Activated CD4-positive, alpha-beta T cell treated with anti-CD3 and anti-CD28 coated beads for 4 hours (primary cell): ENCODE measurements at regions not wholly inside any gene's neighbourhood (a gene's known extent, or its start where the extent isn't known, plus 50 kb on each side); places are given as distances from the start of the nearest gene placed in this dataset.
"Not testable (repeated sequence)": the region's sequence is repeated elsewhere in the genome, so short reads cannot be mapped to it uniquely, and the experiment has no call there.

Experiments used
- DNase-seq, 2 donors: peaks; one replicate each; pipeline ENCODE4 v3.0.0-alpha.2; 2020

DNA sequence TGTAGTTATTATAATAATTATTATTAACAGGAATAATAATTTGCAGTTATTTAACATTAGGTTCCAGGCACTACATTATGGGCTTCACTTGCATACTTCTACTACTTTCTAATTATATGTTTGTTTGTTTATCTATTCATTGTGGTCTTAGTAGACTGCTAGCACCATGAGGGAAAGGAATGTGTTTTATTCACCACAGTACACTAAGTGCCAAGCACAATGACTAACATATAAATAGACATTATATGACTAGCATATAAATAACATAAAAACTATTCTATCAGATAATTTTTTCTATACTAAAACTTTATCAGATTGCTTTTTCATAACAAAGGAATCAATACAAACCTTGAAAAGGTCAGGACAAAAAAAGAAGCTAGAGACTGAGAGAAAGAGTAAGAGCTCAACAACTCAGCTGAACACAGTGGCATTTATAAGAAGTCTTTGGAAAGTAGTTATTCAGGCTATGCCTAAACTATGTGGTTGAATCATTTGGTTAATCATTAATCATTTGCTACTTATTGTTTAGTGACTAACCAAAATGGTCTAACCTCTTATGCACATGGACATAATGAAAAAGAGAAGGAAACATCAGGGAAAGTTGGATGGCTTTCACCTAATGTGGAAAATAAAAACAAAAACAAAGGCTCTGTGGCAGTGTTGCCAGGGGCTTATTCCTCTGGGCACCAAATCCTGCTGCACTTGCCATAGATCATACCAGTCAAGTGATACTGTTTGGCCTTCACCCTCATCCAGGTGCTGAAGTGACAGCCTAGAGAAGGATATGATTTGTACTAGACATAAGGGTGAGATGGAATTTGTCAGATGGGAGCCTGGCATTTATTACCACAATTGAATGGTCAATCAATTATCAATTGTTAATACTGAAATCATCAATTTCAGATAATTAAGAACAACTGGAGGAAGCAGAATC is 174.9 kb downstream of the ETAA1 start:
- DNase-seq = no peak

DNA sequence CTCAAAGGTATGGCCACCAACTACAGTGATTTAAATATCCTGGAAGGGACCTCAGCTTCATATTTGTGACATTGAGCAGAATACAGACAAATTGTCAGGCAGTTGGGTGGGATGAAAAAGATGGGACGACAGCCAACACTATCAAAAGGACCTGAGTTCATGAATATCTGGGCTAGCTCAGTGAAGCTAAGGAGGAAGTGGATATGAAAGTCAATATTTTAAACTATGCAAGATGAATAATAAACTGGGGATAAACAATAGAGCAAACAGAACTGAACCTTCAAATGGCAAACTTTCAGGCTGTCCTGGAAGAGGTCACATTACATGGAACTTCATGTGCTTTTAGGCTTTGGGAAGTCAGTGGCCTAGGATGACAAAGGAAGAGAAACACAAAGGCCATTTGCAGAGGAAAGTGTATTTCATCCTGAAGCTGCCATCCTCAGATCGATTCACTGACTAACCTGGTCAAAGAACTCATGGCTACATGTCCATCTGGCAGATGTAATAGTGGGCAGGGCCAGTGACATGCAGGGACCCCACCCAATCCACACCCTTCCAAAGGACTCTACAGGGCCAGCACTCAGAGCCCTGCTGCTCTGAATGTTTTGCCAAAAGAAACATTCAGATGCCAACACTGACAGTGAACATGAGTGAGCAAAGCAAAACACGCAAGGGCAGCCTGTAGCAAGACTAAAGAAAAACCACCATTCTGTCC is 175.7 kb downstream of the ETAA1 start:
- DNase-seq = no peak

DNA sequence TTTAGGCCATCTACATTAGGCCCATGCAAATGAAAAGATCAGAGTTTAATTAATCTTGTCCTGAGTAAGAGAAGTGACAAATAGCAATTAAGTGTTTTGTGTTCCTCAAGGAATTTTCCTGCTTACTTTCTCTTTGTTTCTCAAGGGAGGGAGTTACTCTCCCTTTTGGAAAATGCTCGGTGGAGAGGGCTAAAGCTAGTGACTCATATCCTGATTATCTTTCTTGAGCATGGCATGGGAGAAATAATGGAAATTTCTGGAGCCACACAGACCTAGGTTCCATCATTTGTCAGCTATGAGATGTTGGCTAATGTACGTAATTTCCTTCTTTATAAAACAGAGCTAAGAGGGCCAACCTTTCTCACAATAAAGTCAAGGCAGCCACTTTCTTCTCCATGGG is 177.1 kb downstream of the ETAA1 start:
- no peak for DNase-seq

DNA sequence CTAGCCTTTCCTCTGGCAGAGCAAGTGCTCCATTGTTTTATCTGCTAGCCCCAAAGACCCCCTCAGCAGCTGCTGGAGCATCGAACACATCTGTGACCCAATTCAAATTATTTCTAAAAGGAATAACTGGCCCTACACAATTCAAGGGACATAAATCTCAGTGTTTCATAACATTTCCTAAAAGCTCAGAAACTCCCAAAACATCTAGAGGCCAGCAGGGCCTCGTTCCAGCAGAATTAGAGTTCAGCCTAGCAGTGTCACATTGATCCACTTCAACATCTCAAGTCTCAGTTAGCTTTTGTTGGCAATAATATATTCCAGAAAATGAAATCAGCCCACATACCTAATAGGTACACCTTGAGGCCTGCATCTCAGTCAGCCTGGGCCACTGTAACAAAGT is 179.1 kb downstream of the ETAA1 start:
- no peak for DNase-seq

DNA sequence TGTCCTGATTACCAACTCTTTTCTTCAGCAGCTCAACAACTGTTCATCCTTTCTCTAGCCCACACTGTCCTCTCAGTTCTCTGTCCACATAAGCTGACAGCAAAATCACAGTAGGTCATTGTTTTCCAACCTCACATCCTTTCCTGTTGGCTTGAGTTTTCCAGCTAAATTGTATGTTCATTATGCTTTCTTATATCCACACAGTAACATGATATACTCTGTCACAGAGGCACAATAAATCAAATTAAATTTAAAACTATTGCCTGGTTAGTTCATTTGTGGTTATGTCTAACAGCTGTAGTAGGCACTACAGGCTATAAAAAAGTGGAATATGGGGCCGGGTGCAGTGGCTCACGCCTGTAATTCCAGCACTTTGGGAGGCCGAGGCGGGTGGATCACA is 179.9 kb downstream of the ETAA1 start:
- no peak for DNase-seq

DNA sequence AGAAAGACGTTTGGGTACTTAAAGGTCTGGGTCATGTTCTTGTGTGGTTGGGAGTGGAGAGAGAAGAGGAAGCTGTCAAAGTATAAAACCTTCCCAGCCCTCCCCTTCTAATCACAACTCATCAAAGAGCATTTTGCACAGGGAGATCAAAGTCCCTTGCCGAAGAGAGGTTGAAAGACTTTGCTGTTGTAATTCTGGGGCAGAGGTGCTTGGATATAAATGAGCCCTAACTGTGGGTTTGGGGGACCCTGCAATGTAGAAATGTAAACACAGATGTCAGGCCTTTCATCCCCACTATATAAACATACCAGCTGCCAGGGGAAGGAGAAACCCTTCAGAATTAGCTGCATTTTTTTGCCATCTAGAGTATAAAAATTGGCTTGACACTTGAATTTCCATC is 182.1 kb downstream of the ETAA1 start:
- no peak for DNase-seq

DNA sequence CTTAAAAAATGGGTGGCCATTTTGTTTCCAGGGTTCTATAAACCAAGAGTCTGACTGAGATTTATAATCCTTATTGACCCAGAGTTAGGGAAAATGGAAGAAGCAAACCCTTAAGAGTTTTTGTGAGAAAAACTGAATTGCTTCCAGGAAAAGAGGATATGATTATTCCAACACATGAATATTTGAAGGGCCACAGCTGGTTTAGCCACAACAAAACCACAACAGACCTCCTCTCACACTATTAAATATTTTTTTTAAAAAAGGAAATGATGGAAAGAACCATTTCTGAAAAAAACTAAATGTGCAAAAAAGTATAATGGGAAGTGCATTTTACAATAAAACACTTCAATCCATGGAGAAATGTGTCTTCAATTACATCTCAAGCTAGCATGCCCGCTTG is 182.7 kb downstream of the ETAA1 start:
- no peak for DNase-seq

DNA sequence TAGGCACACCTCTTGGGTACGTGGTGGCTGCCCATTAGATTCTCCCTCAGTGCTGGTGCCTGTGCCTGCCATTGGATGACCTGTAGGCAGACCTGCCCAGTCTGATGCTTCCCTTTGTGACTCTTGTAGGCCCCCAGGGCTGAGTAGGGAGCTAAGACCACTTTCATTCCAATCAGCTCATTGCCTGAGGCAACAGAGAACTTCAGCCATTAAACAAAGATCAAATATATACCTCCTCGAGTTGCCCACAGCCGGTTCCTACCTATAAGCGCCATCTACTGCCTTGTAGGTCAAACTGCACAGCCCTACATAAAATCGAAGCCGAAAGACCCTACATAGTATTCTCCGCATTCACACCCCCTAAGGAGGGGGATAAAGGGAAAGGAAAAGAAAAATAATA is 184.6 kb downstream of the ETAA1 start:
- no peak for DNase-seq

DNA sequence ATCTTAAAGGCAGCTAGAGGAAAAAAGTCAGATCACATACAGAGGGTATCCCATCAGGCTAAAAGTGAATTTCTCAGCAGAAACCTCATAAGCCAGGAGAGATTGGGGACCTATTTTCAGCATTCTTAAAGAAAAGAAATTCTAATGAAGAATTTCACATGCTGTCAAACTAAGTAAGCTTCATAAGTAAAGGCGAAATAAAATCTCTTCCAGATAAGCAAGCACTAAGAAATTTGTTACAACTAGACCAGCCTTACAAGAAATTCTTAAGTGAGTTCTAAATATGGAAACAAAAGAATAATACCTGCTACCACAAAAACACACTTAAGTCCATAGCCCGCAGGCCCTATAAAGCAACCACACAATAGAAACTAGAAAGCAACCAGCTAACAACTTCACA is 186.1 kb downstream of the ETAA1 start:
- no peak for DNase-seq

DNA sequence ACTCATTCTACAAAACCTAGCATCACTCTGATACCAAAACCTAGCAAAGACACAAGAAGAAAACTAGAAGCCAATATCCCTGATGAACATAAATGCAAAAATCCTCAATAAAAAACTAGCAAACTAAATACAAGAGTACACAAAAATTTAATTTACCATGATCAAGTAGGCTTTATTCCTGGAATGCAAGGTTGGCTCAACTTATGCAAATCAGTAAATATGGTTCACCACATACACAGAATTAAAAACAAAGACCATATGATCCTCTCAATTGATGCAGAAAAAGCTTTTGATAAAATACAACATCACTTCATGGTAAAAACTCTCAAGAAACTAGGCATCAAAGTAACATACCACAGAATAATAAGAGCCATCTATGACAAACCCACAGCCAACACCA is 188.3 kb downstream of the ETAA1 start:
- DNase-seq = no peak

DNA sequence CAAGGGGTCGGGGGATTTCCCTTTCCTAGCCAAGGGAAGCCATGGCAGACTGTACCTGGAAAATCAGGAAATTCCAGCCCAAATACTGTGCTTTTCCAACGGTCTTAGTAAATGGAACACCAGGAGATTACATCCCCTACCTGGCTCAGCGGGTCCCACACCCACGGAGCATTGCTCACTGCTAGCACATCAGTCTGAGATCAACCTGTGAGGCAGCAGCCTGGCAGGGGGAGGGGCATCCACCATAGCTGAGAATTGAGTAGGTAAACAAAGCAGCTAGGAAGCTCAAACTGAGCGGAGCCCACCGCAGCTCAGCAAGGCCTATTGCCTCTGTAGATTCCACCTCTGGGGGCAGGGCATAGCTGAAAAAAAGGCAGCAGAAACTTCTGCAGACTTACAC is 192.0 kb downstream of the ETAA1 start:
- not testable (repeated sequence) for DNase-seq

DNA sequence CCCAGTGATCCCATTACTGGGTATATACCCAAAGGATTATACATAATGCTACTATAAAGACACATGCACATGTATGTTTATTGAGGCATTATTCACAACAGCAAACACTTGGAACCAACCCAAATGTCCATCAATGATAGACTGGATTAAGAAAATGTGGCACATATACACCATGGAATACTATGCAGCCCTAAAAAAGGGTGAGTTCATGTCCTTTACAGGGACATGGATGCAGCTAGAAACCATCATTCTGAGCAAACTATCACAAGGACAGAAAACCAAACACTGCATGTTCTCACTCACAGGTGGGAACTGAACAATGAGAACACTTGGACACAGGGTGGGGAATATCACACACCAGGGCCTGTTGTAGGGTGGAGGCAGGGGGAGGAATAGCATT is 197.4 kb downstream of the ETAA1 start:
- DNase-seq = not testable (repeated sequence)

DNA sequence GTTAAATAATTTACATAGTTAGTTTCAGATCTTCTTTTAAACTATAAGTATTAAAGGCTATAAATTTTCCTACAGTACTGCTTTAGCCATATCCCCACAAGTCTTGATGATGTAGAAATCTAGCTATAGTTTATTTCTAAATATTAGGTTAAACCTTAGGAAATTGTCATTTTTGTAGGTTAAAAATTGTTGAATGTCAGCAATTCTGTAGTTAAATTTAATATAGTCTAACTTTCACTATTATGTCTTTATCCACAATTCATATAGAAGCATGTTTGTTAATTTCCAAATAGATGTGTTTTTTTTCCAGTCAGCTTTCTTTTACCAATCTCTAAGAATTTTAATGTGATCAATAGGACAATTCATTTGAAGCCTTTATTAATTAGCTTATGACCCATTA is 199.7 kb downstream of the ETAA1 start:
- DNase-seq = no peak

DNA sequence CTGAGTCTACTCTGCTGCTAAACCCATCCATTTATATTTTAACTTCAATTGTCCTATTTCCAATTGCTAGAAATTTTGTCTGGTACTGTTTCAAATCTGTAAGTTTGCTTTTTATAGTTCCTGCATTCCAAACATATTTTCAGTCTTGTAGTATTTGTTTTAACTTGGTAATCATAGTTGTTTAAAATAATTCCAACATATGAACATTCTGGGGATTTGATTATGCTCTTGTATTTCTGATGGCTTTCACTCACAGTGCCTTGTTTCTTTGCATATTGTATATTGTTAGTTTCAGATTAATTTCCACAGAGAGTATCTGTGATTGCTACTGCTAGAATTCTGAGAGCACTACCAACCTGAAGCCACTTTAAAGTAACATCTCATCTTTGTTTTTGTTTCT is 202.4 kb downstream of the ETAA1 start:
- DNase-seq = no peak

DNA sequence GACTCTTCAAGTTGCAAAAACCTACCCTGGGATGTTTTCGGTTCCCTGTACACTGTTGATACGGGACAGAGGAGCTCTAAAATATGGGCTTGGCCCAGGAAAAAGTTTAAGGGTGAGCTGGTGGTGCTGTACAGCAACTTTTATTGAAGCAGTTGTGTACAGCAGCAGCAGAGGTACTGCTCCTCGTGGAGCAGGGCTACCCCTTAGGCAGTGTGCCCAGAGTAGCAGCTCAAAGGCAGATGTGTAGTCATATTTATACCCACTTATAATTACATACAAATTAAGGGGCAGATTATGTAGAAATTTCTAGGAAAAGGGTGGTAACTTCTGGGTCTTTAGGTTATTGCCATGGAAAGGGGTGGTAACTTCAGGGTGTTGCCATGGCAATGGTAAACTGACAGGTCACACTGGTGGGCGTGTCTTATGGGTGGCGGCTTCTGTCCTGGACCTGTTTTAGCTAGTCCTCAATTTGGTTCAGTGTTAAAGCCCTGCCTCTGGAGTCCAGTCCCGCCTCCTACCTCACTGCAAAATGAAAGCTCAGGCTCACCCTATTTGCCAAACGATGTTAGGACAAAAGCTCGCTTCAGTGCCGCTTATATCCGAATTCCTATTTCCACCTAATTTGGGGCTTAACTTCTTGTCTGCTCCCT is 203.2 kb downstream of the ETAA1 start:
- no peak for DNase-seq

DNA sequence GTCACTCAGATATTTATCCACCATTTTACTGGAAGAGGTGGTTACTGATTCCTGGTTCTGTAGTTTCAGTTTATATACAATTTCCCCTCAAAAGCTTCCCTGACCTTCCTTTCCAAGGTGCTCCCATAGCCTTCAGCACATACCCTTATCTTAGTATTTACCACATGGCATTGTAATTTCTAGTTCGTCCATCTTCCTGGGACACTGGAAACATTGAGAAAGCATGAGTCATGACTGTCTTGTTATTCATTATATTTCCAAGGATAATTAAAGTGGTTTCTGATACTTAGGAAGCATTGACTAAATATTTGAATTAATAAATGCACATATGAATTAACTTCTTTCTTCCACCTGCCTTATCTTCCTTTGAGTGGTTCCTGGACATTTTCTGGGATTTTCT is 203.8 kb downstream of the ETAA1 start:
- DNase-seq = no peak

DNA sequence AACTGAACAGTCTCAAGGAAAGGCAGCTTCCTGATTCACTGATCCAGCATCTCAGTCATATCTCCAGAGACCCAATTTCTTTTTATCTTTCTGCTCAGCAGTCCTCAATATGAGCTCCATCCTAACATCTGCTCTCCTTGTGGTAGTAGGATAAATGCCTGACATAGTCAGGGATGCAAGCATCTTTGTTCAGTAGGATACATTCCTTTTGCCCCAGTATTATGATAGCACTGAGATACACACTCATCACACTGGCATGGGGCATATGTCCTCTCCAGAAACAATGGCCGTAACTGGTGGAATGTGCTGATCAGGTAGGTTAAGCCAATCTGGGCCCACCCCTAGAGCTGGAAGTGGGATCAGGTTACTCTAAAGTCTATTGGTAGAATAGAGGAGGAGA is 207.2 kb downstream of the ETAA1 start:
- DNase-seq = no peak

DNA sequence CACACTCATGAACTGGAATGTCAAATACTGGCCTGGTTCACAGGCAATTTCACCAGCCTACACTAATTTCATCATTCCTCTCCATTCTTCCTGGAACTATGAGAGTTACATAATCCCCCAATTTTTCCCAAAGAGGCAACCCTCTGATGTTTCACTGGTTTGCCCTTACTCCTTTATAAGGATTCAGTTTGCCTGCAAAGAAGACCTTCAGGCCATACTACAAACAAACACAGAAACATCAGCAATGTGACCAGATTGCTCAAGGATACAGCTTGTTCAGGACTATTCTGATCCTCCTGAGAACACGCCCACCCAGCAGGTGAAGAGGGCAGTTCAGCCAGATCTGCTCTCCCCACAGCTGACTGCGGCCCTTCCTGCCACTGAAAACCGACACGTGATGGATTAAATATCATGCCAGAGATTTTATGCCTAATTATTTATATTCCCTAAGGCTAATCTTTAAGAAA is 215.5 kb downstream of the ETAA1 start:
- DNase-seq = no peak

DNA sequence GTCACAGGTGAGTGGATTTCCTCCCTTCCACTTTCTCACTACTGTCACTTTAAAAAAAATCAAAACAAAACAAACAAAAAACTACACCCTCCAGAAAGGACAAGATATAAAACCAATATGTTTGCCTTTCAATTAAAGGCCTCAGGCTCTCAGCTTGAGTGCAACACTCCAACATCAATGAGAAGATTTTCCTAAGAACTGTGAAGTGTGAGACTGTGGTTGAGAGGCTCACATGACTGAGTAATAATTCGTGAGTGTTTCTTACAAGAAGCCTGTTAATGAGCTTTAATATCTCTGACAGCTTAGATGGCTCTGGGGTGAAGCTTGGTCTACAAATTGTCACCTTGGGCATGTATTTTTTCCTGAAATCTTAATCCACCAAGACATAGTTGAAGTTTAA is 216.1 kb downstream of the ETAA1 start:
- DNase-seq = no peak

DNA sequence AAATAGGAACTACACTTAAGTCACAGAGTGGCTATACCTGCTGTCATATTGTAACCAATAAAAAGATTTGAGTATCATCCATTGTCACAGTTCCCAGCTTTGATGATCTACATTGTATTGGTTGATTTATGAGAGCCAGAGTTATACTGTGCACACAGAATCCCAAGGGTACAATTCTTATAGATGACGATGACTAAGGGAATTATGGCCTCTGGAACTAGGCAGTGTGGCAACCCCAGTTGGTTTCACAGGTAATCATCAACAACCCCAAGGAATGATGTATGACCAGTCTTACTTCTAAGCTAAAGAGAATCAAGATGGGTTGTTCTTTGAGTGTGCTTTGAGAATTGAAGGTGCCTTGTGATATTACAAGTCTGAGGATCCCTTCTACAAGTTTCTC is 217.3 kb downstream of the ETAA1 start:
- no peak for DNase-seq

DNA sequence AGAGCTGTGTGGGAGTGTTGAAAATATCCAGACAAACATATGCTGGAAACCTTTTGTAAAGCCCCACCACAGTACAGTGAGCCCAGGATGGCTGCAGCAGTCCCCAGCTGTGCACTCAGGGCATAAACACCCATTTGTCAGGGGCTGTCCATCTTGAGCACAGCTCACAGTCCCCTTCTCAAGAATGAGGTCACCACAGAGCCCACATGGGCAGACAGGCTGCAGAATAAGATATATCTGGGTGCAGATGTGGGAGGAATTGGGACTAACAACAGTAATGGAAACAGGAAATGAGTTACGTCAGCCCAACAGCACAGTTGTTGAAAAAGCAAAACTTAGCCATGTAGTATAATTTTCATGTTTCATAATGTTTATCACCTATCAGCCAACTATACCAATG is 219.6 kb downstream of the ETAA1 start:
- DNase-seq = no peak

DNA sequence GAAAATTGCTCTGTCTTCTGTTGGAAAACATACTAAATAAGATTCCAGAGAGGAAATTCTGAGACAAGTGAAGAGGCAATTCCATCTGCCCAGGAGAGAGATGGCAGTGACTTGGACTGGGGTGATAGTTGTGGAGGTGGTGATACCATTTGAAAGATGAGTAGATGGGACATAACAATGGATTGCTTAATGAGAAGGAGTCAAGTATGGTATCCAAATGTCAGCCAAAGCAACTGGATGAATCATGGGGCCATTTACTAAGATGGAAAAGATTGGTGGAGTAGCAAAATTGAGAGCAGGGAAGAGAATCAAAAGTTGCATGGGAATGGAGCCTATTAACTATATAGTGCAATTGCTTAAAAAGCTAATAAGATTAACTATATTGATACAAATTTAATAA is 222.1 kb downstream of the ETAA1 start:
- DNase-seq = no peak

DNA sequence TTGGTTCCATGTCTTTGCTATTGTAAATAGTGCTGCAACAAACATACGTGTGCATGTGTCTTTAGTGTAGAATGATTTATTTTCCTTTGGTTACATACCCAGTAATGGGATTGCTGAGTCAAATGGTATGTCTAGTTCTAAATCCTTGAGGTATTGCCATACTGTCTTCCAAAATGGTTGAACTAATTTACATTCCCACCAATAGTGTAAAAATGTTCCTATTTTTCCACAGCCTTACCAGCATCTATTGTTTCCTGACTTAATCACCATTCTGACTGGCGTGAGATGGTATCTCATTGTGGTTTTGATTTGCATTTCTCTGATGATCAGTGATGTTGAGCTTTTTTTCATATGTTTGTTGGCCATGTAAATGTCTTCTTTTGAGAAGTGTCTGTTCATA is 226.6 kb downstream of the ETAA1 start:
- not testable (repeated sequence) for DNase-seq

DNA sequence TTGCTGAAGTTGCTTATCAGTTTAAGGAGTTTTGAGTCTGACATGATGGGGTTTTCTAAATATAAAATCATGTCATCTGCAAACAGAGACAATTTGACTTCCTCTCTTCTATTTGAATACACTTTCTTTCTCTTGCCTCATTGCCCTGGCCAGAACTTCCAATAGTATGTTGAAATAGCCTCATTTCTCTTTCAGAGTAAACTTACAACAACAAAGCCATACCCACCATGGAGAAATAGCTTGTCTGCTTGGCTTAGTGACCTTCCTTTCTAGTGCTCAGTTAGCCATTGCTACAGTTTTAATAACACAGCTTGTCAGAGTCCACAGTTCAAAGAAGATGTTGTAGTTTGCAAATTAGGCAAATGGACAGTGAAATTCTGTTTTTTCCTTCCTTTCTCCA is 228.0 kb downstream of the ETAA1 start:
- DNase-seq = no peak
